Endothelial cell of umbilical vein (primary cell): ENCODE measurements at regions not wholly inside any gene's neighbourhood (a gene's known extent, or its start where the extent isn't known, plus 50 kb on each side); places are given as distances from the start of the nearest gene placed in this dataset.

ENCODE experiments used
- BruUV-seq: library from RNA; stranded (reverse); fragments of 400-500 nt; replicated peaks from 2 replicates; lab custom pipeline; 2021; lab: Mats Ljungman, UMichigan
- CTCF ChIA-PET: fragments of 300-600, 350-600 bp; sonication (Branson Sonifier 250); formaldehyde crosslinking; loops from one replicate; lab custom pipeline; 2021; ENCODE audit warnings: antibody characterized with exemption, inconsistent platforms; lab: Charles Lee
- POLR2A ChIA-PET: fragments of 300-600, 350-600 bp; sonication (Branson Sonifier 250); formaldehyde crosslinking; loops from one replicate; lab custom pipeline; 2021; ENCODE audit warnings: antibody characterized with exemption, inconsistent platforms; lab: Charles Lee
- DNase-seq: peaks from one replicate; pipeline ENCODE4 v3.0.0-alpha.2; 2011; ENCODE audit warnings: low read depth, low spot score
- FAIRE-seq: peaks from 2 replicates; lab custom pipeline; 2011; peaks lifted over from hg19 to GRCh38; lab: Jason Lieb, UNC
- H2AFZ ChIP-seq: 2 replicates; pipeline ENCODE4 v1.6.0; 2012; ENCODE audit warnings: low read depth, low read length, control low read depth, inconsistent platforms
- H3K27ac ChIP-seq: 2 replicates; pipeline ENCODE4 v1.5.1; 2011; ENCODE audit warnings: low read depth, mild to moderate bottlenecking, control low read depth, low read length, moderate library complexity; ENCODE audit not compliant: insufficient read depth
- H3K27me3 ChIP-seq, 2 experiments: 2 replicates each; pipeline versions ENCODE4 v1.6.0 to v1.6.1; 2011; ENCODE audit warnings: low read length in 2 of 2, mixed read lengths in 1 of 2; ENCODE audit not compliant: control insufficient read depth in 2 of 2, insufficient read depth in 2 of 2
- H3K36me3 ChIP-seq, 2 experiments: 2 replicates in 1 of 2; 3 replicates in 1 of 2; pipeline ENCODE4 v1.5.1; 2011; ENCODE audit warnings: low read length in 2 of 2, mild to moderate bottlenecking in 1 of 2, moderate library complexity in 1 of 2; ENCODE audit not compliant: control insufficient read depth in 2 of 2, insufficient read depth in 2 of 2; ENCODE audit errors: extremely low read depth in 1 of 2
- H3K4me1 ChIP-seq: 3 replicates; pipeline ENCODE4 v1.5.1; 2011; ENCODE audit warnings: mild to moderate bottlenecking, low read length; ENCODE audit not compliant: control insufficient read depth, insufficient read depth; ENCODE audit errors: extremely low read depth
- H3K4me2 ChIP-seq: 2 replicates; pipeline ENCODE4 v1.6.1; 2011; ENCODE audit warnings: low read length, control low read depth, mixed read lengths; ENCODE audit not compliant: insufficient read depth
- H3K4me3 ChIP-seq, 3 experiments: fragments of 200-600 bp in 1 of 3; sonication (generic), shearing (Covaris generic) in 1 of 3; replicated peaks in 1 of 3; 2 replicates each; pipeline ENCODE4 v1.5.1; 2011 to 2016; ENCODE audit warnings: control low read depth in 3 of 3, low read length in 3 of 3, mild to moderate bottlenecking in 2 of 3, inconsistent platforms in 1 of 3, low read depth in 1 of 3, moderate library complexity in 1 of 3; ENCODE audit not compliant: insufficient read depth in 1 of 3
- H3K79me2 ChIP-seq: 2 replicates; pipeline ENCODE4 v1.6.0; 2012; ENCODE audit warnings: low read length, inconsistent platforms; ENCODE audit not compliant: control insufficient read depth, insufficient read depth
- H3K9ac ChIP-seq: replicated peaks from 2 replicates; pipeline ENCODE3; 2011; ENCODE audit warnings: low read length, control low read depth; ENCODE audit not compliant: insufficient read depth; ENCODE audit errors: extremely low read depth
- H3K9me1 ChIP-seq: replicated peaks from 3 replicates; pipeline ENCODE4 v1.6.0; 2011; ENCODE audit warnings: mild to moderate bottlenecking, low read length; ENCODE audit not compliant: control insufficient read depth, insufficient read depth; ENCODE audit errors: extremely low read depth
- H3K9me3 ChIP-seq: replicated peaks from 2 replicates; pipeline ENCODE4 v1.5.1; 2012; ENCODE audit warnings: low read length, inconsistent platforms; ENCODE audit not compliant: control insufficient read depth, insufficient read depth
- H4K20me1 ChIP-seq: replicated peaks from 2 replicates; pipeline ENCODE3; 2011; ENCODE audit warnings: mild to moderate bottlenecking, low read length; ENCODE audit not compliant: control insufficient read depth, insufficient read depth; ENCODE audit errors: extremely low read depth
- CTCF ChIP-seq, 2 donors: IDR thresholded peaks; 1 replicate in 1 of 2; 2 replicates in 1 of 2; pipeline ENCODE4 v1.5.1; 2011; ENCODE audit warnings: low read length in 2 of 2, mild to moderate bottlenecking in 2 of 2, moderate library complexity in 2 of 2, control low read depth in 1 of 2, inconsistent platforms in 1 of 2, low read depth in 1 of 2; ENCODE audit not compliant: insufficient read depth in 1 of 2; ENCODE audit errors: extremely low read depth in 1 of 2
- GATA2 ChIP-seq: IDR thresholded peaks from 2 replicates; pipeline ENCODE4 v1.7.0; 2011; ENCODE audit warnings: low read depth, mild to moderate bottlenecking, moderate library complexity, mixed read lengths, low read length; ENCODE audit not compliant: insufficient read length, insufficient read depth
- MYC ChIP-seq: IDR thresholded peaks from one replicate; pipeline ENCODE4 v1.6.1; 2011; ENCODE audit warnings: mild to moderate bottlenecking, low read depth, low read length
- POLR2AphosphoS5 ChIP-seq: IDR thresholded peaks from 2 replicates; pipeline ENCODE4 v1.6.1; 2012; ENCODE audit warnings: low read depth, mild to moderate bottlenecking, control low read depth, low read length, moderate library complexity; ENCODE audit not compliant: insufficient read depth
- dilution Hi-C: fragments of 300-500 bp; cut with MboI; formaldehyde crosslinking; loops from one replicate; pipeline ENCODE4 v1.15.0; 2019; ENCODE audit warnings: low sequenced_read_pairs; ENCODE audit not compliant: extremely low pct_ligation_motif_present
- intact Hi-C: fragments of 100-400 bp; cut with micrococcal nuclease; formaldehyde crosslinking; loops from one replicate; pipeline ENCODE4 v1.10.0; 2022
- TF ChIP-seq, protein P1 (sequence below): IDR thresholded peaks from 2 replicates; pipeline ENCODE4 v1.6.1; 2011; ENCODE audit not compliant: insufficient read depth, insufficient read length

DNA sequence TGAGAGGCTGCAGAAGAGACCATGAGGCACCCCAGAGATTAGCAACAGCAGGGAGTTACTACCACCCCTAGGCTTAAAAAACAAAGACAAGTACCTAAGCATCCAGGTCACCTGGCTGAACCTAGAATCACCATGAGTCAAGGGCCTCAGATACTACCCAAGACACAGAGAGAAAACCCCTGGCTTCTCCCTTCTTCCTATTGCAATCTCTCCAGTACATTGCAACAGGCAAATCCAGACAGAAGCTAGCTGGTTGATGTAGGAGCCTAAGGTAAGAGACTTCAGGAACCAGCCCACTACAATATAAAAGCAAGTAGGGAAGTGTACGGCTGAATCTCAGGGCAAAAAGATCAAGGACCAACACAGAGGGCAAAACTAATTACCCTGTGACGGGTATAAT is 367.2 kb downstream of the PLPP3 start:
- POLR2A ChIA-PET, result no interaction called here

More for the DNA sequence above, 367.2 kb downstream of the PLPP3 start:
- Histone ChIP-seq H3K36me3 (no peaks in the 10 kb centered on the region), H3K4me1 (no peaks in the 10 kb centered on the region), H3K79me2 (no peaks in the 10 kb centered on the region), H3K27me3 (no peaks in the 10 kb centered on the region), H3K9me3 (no peaks in the 10 kb centered on the region), H3K9ac (no peak overlapping the region), H3K4me2 (no peak overlapping the region), H3K27ac (no peak overlapping the region), H3K9me1 (no peaks in the 10 kb centered on the region), H2AFZ (no peak overlapping the region), H4K20me1 (no peaks in the 10 kb centered on the region), H3K4me3 (no peak overlapping the region)
- CTCF ChIA-PET, result interaction anchor here (0.9 kb wide), 1 partner anchor 199 kb away, joined by 3 read pairs; no protein-coding TSS in a partner anchor
- DNase-seq (no peak), FAIRE-seq (no peak)
- intact Hi-C loops (no loop called here), dilution Hi-C loops (no loop called here)
- no TSS peak for BruUV-seq
- TF ChIP-seq POLR2AphosphoS5 (no peak), MYC (no peak), CTCF (IDR thresholded peaks at IDR 0.05; ENCODE audit: extremely low read depth in 1 of 2, insufficient read depth in 1 of 2, low read depth in 1 of 2, low read length in 2 of 2) (no peak), GATA2 (no peak)
- TF ChIP-seq, protein P1, sequence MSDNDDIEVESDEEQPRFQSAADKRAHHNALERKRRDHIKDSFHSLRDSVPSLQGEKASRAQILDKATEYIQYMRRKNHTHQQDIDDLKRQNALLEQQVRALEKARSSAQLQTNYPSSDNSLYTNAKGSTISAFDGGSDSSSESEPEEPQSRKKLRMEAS, result no peak
